Mesendoderm (in vitro differentiated cells): ENCODE measurements at regions not wholly inside any gene's neighbourhood (a gene's known extent, or its start where the extent isn't known, plus 50 kb on each side); places are given as distances from the start of the nearest gene placed in this dataset.

Source experiments
- DNase-seq: peaks from one replicate; pipeline ENCODE4 v3.0.0; 2013
- H2AK5ac ChIP-seq: 2 replicates; pipeline ENCODE4 v1.6.1; 2013; ENCODE audit warnings: low read length, inconsistent platforms
- H2BK120ac ChIP-seq: 2 replicates; pipeline ENCODE4 v1.6.1; 2013; ENCODE audit warnings: low read depth, mild to moderate bottlenecking, low read length, moderate library complexity, mixed read lengths
- H2BK15ac ChIP-seq: replicated peaks from 2 replicates; pipeline ENCODE4 v1.6.1; 2013; ENCODE audit warnings: low read depth, mild to moderate bottlenecking, moderate library complexity
- H2BK5ac ChIP-seq: 2 replicates; pipeline ENCODE4 v1.6.1; 2013; ENCODE audit warnings: low read length, inconsistent platforms
- H3K18ac ChIP-seq: 2 replicates; pipeline ENCODE4 v1.6.1; 2013; ENCODE audit warnings: mild to moderate bottlenecking, low read length, mixed read lengths
- H3K23ac ChIP-seq: one replicate; pipeline ENCODE4 v1.6.1; 2013; ENCODE audit warnings: low read length
- H3K27ac ChIP-seq: 2 replicates; pipeline ENCODE4 v1.5.1; 2013; ENCODE audit warnings: low read depth, mild to moderate bottlenecking, inconsistent platforms, low read length, moderate library complexity
- H3K27me3 ChIP-seq: 2 replicates; pipeline ENCODE4 v1.6.1; 2013; ENCODE audit warnings: low read length, control low read depth, mild to moderate bottlenecking, inconsistent platforms; ENCODE audit not compliant: insufficient read depth, poor library complexity
- H3K36me3 ChIP-seq: 2 replicates; pipeline ENCODE4 v1.6.1; 2013; ENCODE audit warnings: low read length, inconsistent platforms; ENCODE audit not compliant: control insufficient read depth, insufficient read depth
- H3K4ac ChIP-seq: one replicate; pipeline ENCODE4 v1.6.1; 2013; ENCODE audit warnings: low read depth, mild to moderate bottlenecking, low read length, moderate library complexity
- H3K4me1 ChIP-seq: 2 replicates; pipeline ENCODE4 v1.6.1; 2013; ENCODE audit warnings: low read depth, low read length, inconsistent platforms; ENCODE audit not compliant: control insufficient read depth
- H3K4me2 ChIP-seq: 2 replicates; pipeline ENCODE4 v1.6.1; 2013; ENCODE audit warnings: low read length
- H3K4me3 ChIP-seq: 2 replicates; pipeline ENCODE4 v1.5.1; 2013; ENCODE audit warnings: mild to moderate bottlenecking, low read length
- H3K56ac ChIP-seq: one replicate; pipeline ENCODE4 v1.6.1; 2013; ENCODE audit warnings: low read length
- H3K79me1 ChIP-seq: 2 replicates; pipeline ENCODE4 v1.6.1; 2013; ENCODE audit warnings: low read length, inconsistent platforms
- H3K79me2 ChIP-seq: 2 replicates; pipeline ENCODE4 v1.6.1; 2013; ENCODE audit warnings: mild to moderate bottlenecking, low read length; ENCODE audit not compliant: control insufficient read depth, insufficient read depth
- H3K9ac ChIP-seq: 2 replicates; pipeline ENCODE4 v1.6.1; 2013; ENCODE audit warnings: low read length, inconsistent platforms
- H4K5ac ChIP-seq: one replicate; pipeline ENCODE4 v1.6.1; 2013; ENCODE audit warnings: low read length
- H4K8ac ChIP-seq: one replicate; pipeline ENCODE4 v1.6.1; 2013; ENCODE audit warnings: low read depth, mild to moderate bottlenecking, control low read depth, low read length, moderate library complexity
- WGBS: extraction: QIAGEN DNeasy Blood & Tissue Kit; methylation state at CpG from one replicate; pipeline ENCODE4 v1.1.7; 2013; ENCODE audit warnings: low lambda C conversion rate, missing lambda C conversion rate; ENCODE audit not compliant: insufficient coverage; ENCODE audit errors: extremely low coverage; 5-methylcytosine and 5-hydroxymethylcytosine counted together

DNA sequence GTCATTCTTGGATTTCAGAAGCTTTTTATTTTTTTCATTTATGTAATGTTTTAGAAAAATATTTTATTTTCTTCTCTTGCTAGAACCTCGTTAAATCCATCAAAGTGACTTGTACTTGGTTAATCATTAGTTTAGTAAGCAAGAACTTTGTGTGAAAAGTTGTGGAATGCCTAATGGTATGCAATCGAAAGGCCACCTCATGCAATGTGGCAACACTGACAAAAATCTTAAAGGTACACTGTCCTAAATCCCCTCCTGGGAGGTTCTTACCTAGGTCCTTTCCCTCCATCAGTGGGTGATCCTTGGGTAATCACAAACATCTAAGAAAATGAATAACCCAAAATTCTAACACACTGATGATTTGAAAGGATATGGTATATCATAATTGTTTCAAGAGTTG is 304.2 kb downstream of the DNAH5 start:
- H3K4me2 ChIP-seq = no peak overlapping the region
- no peak overlapping the region for H4K5ac ChIP-seq
- no peak overlapping the region for H3K56ac ChIP-seq
- H4K8ac ChIP-seq = no peak overlapping the region
- no peak overlapping the region for H3K18ac ChIP-seq
- no peak overlapping the region for H3K9ac ChIP-seq
- H3K4me3 ChIP-seq = no peak overlapping the region
- H3K27me3 ChIP-seq = no peaks in the 10 kb centered on the region
- WGBS = no CpG with 5 or more reads among the region's 2 CpGs
- no peak overlapping the region for H3K4ac ChIP-seq
- H3K27ac ChIP-seq = no peak overlapping the region
- no peak overlapping the region for H2BK15ac ChIP-seq
- no peaks in the 10 kb centered on the region for H3K4me1 ChIP-seq
- no peaks in the 10 kb centered on the region for H3K36me3 ChIP-seq
- no peak overlapping the region for H2BK5ac ChIP-seq
- H2AK5ac ChIP-seq = no peak overlapping the region
- H3K79me1 ChIP-seq = no peaks in the 10 kb centered on the region
- no peak overlapping the region for H2BK120ac ChIP-seq
- DNase-seq = no peak
- no peak overlapping the region for H3K23ac ChIP-seq
- no peaks in the 10 kb centered on the region for H3K79me2 ChIP-seq

DNA sequence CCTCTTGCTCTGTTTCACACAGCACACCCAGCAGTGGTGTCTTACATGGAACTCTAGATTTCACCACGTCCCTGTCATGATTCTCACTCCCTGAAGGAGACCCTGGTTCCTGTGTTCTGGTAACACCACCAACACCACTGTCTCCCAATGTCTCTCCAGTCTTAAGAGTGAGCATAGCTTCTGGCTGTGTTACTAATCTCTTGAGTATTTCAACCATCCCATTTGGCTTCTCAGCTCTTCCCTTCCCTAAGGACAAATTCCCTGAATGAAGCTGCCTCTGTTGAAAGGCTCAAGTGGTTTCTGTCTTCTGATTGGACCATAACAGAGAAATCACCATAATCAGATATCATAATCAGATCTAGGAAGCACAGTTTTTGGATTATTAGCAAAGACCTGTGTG is 311.8 kb downstream of the DNAH5 start:
- Histone ChIP-seq H3K27ac (no peak overlapping the region), H4K5ac (no peak overlapping the region), H3K4me1 (no peaks in the 10 kb centered on the region), H3K4me3 (no peak overlapping the region), H3K4ac (no peak overlapping the region), H3K18ac (no peak overlapping the region), H3K9ac (no peak overlapping the region), H2AK5ac (no peak overlapping the region), H3K27me3 (no peaks in the 10 kb centered on the region), H3K79me1 (no peaks in the 10 kb centered on the region), H4K8ac (no peak overlapping the region), H2BK5ac (no peak overlapping the region), H3K23ac (no peak overlapping the region), H3K79me2 (no peaks in the 10 kb centered on the region), H3K4me2 (no peak overlapping the region), H2BK15ac (no peak overlapping the region), H2BK120ac (no peak overlapping the region), H3K36me3 (no peaks in the 10 kb centered on the region), H3K56ac (no peak overlapping the region)
- no CpG with 5 or more reads among the region's 1 CpG for WGBS
- DNase-seq = peak; percentile 88

DNA sequence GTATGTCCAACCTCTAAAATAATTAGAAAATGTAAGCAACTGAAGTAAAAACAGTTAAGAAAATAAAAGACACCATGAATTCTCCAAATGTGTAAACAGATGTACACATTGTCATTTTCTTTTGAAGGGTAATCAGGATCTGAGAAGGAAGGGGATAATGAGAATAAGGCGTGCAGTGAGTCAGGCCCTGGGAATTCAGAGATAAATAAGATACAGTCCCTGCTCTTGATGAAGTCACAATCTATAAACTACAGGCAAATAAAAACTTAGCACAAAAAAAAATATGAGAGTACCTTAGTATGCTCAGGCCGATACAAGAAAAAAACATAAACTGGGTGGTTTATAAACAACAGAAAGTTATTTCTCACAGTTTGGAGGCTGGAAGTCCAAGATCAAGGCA is 315.3 kb downstream of the DNAH5 start:
- Histone ChIP-seq H2BK5ac (no peak overlapping the region), H3K36me3 (no peaks in the 10 kb centered on the region), H3K4me1 (no peaks in the 10 kb centered on the region), H2BK15ac (no peak overlapping the region), H3K4me2 (no peak overlapping the region), H3K4me3 (no peak overlapping the region), H3K27me3 (no peaks in the 10 kb centered on the region), H3K9ac (no peak overlapping the region), H3K4ac (no peak overlapping the region), H3K79me1 (no peaks in the 10 kb centered on the region), H2BK120ac (no peak overlapping the region), H3K23ac (no peak overlapping the region), H2AK5ac (no peak overlapping the region), H3K56ac (no peak overlapping the region), H4K5ac (no peak overlapping the region), H3K27ac (no peak overlapping the region), H4K8ac (no peak overlapping the region), H3K79me2 (no peaks in the 10 kb centered on the region), H3K18ac (no peak overlapping the region)
- WGBS = no CpG with 5 or more reads among the region's 2 CpGs
- DNase-seq = no peak

DNA sequence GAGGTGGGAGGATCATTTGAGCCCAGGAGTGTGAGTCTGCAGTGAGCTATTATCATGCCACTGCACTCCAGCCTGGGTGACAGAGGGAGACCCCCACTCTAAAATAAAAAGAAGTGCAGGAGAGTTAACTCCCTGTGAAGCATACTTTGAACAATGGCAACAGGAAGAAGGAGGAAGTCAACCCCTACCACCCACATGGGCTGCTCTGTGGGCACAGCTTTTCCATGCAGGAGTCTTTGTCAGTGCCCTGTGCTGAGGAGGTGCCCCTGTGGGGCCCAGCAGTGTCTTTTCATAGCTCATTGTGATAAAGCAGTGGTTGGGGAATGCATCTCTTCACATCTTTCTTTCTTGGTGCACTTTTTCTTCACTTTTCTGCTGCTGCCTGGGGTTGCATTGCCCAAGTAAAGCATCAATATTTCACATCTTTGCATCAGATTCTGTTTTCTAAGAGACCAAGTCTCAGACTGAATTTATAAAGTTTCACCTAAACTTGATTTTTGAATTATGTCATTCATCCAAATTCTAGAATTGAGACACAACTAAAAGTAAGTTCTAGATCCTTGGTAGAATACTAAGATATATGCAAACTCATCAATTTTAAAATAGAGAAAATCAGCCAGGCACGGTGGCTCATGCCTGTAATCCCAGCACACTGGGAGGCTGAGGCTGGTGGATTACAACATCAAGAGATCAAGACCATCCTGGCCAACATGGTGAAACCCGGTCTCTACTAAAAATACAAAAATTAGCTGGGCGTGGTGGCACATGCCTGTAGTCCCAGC is 316.6 kb downstream of the DNAH5 start:
- Histone ChIP-seq H3K27ac (no peak overlapping the region), H3K56ac (no peak overlapping the region), H3K18ac (no peak overlapping the region), H3K23ac (no peak overlapping the region), H2BK5ac (no peak overlapping the region), H4K8ac (no peak overlapping the region), H3K4me2 (no peak overlapping the region), H4K5ac (no peak overlapping the region), H3K4me3 (no peak overlapping the region), H3K9ac (no peak overlapping the region), H3K4ac (no peak overlapping the region), H2BK15ac (no peak overlapping the region), H2AK5ac (no peak overlapping the region), H3K79me2 (no peaks in the 10 kb centered on the region), H2BK120ac (no peak overlapping the region), H3K36me3 (no peaks in the 10 kb centered on the region), H3K4me1 (no peaks in the 10 kb centered on the region), H3K27me3 (no peaks in the 10 kb centered on the region), H3K79me1 (no peaks in the 10 kb centered on the region)
- no CpG with 5 or more reads among the region's 3 CpGs for WGBS
- no peak for DNase-seq

DNA sequence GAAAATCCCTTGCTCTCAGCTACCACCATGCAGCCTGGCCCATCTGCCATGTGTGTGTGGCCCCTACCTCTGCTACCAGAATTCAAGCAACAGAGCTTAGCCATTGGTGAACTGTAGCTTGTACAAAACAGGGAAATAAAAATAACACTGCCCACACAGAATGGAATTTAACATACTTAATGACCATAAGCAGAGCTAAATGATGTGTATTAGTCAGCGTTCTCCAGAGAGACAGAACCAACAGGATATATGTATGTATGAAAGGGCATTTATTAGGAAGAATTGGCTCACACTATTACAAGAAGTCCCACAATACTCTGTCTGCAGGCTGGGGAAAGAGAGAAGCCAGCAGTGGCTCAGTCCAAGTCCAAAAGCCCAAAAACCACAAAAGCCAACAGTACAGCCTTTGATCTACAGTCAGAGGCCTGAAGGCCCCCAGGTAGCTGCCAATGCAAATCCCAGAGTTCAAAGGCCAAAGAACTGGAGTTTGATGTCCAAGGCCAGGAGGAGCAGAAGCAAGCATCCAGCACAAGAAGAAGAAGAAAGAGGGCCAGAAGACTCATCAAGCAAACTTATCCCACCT is 318.8 kb downstream of the DNAH5 start:
- Histone ChIP-seq H3K23ac (no peak overlapping the region), H3K4ac (no peak overlapping the region), H3K9ac (no peak overlapping the region), H2BK5ac (no peak overlapping the region), H3K79me2 (no peaks in the 10 kb centered on the region), H3K18ac (no peak overlapping the region), H2BK120ac (no peak overlapping the region), H4K8ac (no peak overlapping the region), H3K4me1 (no peaks in the 10 kb centered on the region), H3K27me3 (no peaks in the 10 kb centered on the region), H3K27ac (no peak overlapping the region), H3K56ac (no peak overlapping the region), H3K4me3 (no peak overlapping the region), H4K5ac (no peak overlapping the region), H2BK15ac (no peak overlapping the region), H3K36me3 (no peaks in the 10 kb centered on the region), H3K79me1 (no peaks in the 10 kb centered on the region), H3K4me2 (no peak overlapping the region), H2AK5ac (no peak overlapping the region)
- DNase-seq = no peak
- WGBS = no CpG with 5 or more reads among the region's 1 CpG
